B cell (primary cell): ENCODE measurements at regions not wholly inside any gene's neighbourhood (a gene's known extent, or its start where the extent isn't known, plus 50 kb on each side); places are given as distances from the start of the nearest gene placed in this dataset. TPM values are rescaled to one million over a fixed set of nuclear protein-coding genes. Genes with fewer than 3 reads are reported as not detected.
"Not testable (repeated sequence)": the region's sequence is repeated elsewhere in the genome, so short reads cannot be mapped to it uniquely, and the experiment has no call there.

Source experiments
- ATAC-seq: fragments of 200-7000 bp; cut with Tn5 transposase; one replicate; pipeline ENCODE4 v1.10.0; 2021; ENCODE audit warnings: low read depth, mild to moderate bottlenecking, moderate number of reproducible peaks, moderate library complexity
- CTCF ChIA-PET: fragments of 350-600 bp; sonication (Branson Sonifier 250); formaldehyde crosslinking; loops from one replicate; lab custom pipeline; 2021; ENCODE audit warnings: antibody characterized with exemption, inconsistent platforms; lab: Charles Lee
- POLR2A ChIA-PET: fragments of 350-600 bp; sonication (Branson Sonifier 250); formaldehyde crosslinking; loops from one replicate; lab custom pipeline; 2021; ENCODE audit warnings: antibody characterized with exemption; lab: Charles Lee
- DNase-seq: peaks from one replicate; pipeline ENCODE4 v3.0.0; 2013
- H2AFZ ChIP-seq: 2 replicates; pipeline ENCODE4 v1.6.1; 2012; ENCODE audit warnings: mild to moderate bottlenecking, low read depth, low read length; ENCODE audit not compliant: insufficient read depth, poor library complexity, severe bottlenecking
- H3K27ac ChIP-seq, 2 donors: 1 replicate in 1 of 2; 2 replicates in 1 of 2; pipeline ENCODE4 v1.5.1; 2012 to 2013; ENCODE audit warnings: low read length in 2 of 2, mild to moderate bottlenecking in 2 of 2, moderate library complexity in 1 of 2
- H3K27me3 ChIP-seq, 4 experiments: fragments of 200-600 bp in 1 of 4; sonication (generic) in 1 of 4; replicated peaks in 1 of 4; 1 replicate in 2 of 4; 2 replicates in 2 of 4; pipeline versions ENCODE4 v1.6.1 to v1.7.0; 2013 to 2016; ENCODE audit warnings: low read length in 3 of 4, mild to moderate bottlenecking in 2 of 4, mixed read lengths in 1 of 4, moderate library complexity in 1 of 4; ENCODE audit not compliant: insufficient read depth in 4 of 4, control insufficient read depth in 3 of 4; ENCODE audit errors: control extremely low read depth in 1 of 4
- H3K36me3 ChIP-seq, 2 experiments: replicated peaks in 1 of 2; 1 replicate in 1 of 2; 2 replicates in 1 of 2; pipeline versions ENCODE4 v1.6.1 to v1.7.1; 2013; ENCODE audit warnings: low read length in 1 of 2; ENCODE audit not compliant: insufficient read depth in 2 of 2, control insufficient read depth in 1 of 2; ENCODE audit errors: control extremely low read depth in 1 of 2, extremely low read depth in 1 of 2
- H3K4me1 ChIP-seq, 2 donors: fragments of 200-600 bp in 1 of 2; sonication (generic) in 1 of 2; 1 replicate in 1 of 2; 2 replicates in 1 of 2; pipeline versions ENCODE4 v1.5.1 to v1.6.1; 2013 to 2017; ENCODE audit warnings: low read length in 2 of 2; ENCODE audit not compliant: control insufficient read depth in 2 of 2, insufficient read depth in 2 of 2
- H3K4me2 ChIP-seq: replicated peaks from 2 replicates; pipeline ENCODE3; 2012; ENCODE audit warnings: mild to moderate bottlenecking, low read depth, low read length; ENCODE audit not compliant: poor library complexity, severe bottlenecking
- H3K4me3 ChIP-seq, 5 experiments: fragments of 200-600 bp in 1 of 5; sonication (generic) in 1 of 5; 1 replicate in 3 of 5; 2 replicates in 2 of 5; pipeline versions ENCODE4 v1.5.1 to v1.7.0; 2011 to 2016; ENCODE audit warnings: low read length in 4 of 5, mild to moderate bottlenecking in 4 of 5, low read depth in 2 of 5, control low read depth in 1 of 5, moderate library complexity in 1 of 5; ENCODE audit not compliant: insufficient read depth in 1 of 5; ENCODE audit errors: control extremely low read depth in 1 of 5, extremely low read depth in 1 of 5
- H3K79me2 ChIP-seq: fragments of 200-600 bp; sonication (generic); one replicate; pipeline ENCODE4 v1.6.0; 2016; ENCODE audit warnings: low read length; ENCODE audit not compliant: control insufficient read depth, insufficient read depth
- H3K9ac ChIP-seq: fragments of 200-600 bp; sonication (generic); 2 replicates; pipeline ENCODE4 v1.6.1; 2017; ENCODE audit warnings: mild to moderate bottlenecking, low read length, moderate library complexity
- H3K9me3 ChIP-seq, 3 donors: one replicate each; pipeline versions ENCODE4 v1.6.1 to v1.7.1; 2013; ENCODE audit warnings: low read length in 2 of 3; ENCODE audit not compliant: control insufficient read depth in 2 of 3, insufficient read depth in 1 of 3; ENCODE audit errors: control extremely low read depth in 1 of 3
- H4K20me1 ChIP-seq: 2 replicates; pipeline ENCODE4 v1.6.0; 2012; ENCODE audit warnings: mild to moderate bottlenecking, low read length; ENCODE audit not compliant: insufficient read depth, control insufficient read depth, poor library complexity, severe bottlenecking
- H3K27ac Mint-ChIP-seq: one replicate; pipeline ENCODE4 v1.8.0; 2021; ENCODE audit warnings: mixed read lengths
- H3K27me3 Mint-ChIP-seq: one replicate; pipeline ENCODE4 v1.8.0; 2021; ENCODE audit warnings: mixed read lengths
- H3K4me1 Mint-ChIP-seq: one replicate; pipeline ENCODE4 v1.8.0; 2021; ENCODE audit warnings: mixed read lengths
- H3K4me3 Mint-ChIP-seq: one replicate; pipeline ENCODE4 v1.8.0; 2021; ENCODE audit warnings: mixed read lengths
- H3K9me3 Mint-ChIP-seq: one replicate; pipeline ENCODE4 v1.8.0; 2022; ENCODE audit warnings: mixed read lengths; ENCODE audit not compliant: insufficient read depth
- WGBS: methylation state at CpG from one replicate; pipeline ENCODE4 v1.1.5; 2013; ENCODE audit warnings: missing lambda C conversion rate; ENCODE audit not compliant: insufficient coverage; 5-methylcytosine and 5-hydroxymethylcytosine counted together
- intact Hi-C: fragments of 100-400 bp; cut with micrococcal nuclease; formaldehyde crosslinking; loops from one replicate; pipeline ENCODE4 v1.10.0; 2022
- small RNA-seq: library from RNA; depleted of rRNA; stranded (forward); fragments of <200 nt; gene quantifications from one replicate; pipeline ENCODE3, GENCODE V24; 2012; ENCODE audit warnings: low replicate concordance, low read depth; ENCODE audit not compliant: insufficient read length
- TF ChIP-seq, protein P1 (sequence below): fragments of 200-600 bp; IDR thresholded peaks from one replicate; pipeline ENCODE4 v1.8.0; 2022; ENCODE audit warnings: antibody characterized with exemption, mild to moderate bottlenecking

GRCh38 chr2:89326455-89326854, 635.0 kb downstream of the RPIA start:
- H3K27me3 Mint-ChIP-seq, H3K9me3 ChIP-seq, H3K4me3 ChIP-seq, H3K9me3 Mint-ChIP-seq, H3K9ac ChIP-seq, CTCF ChIA-PET, H3K4me1 ChIP-seq, H3K27me3 ChIP-seq, H3K4me2 ChIP-seq, H3K79me2 ChIP-seq, H4K20me1 ChIP-seq, H3K36me3 ChIP-seq, H3K27ac ChIP-seq, POLR2A ChIA-PET, intact Hi-C loops, H3K4me1 Mint-ChIP-seq, H3K4me3 Mint-ChIP-seq, H3K27ac Mint-ChIP-seq, H2AFZ ChIP-seq: not testable (repeated sequence)
- DNase-seq (peak; percentile 43), ATAC-seq (peak; percentile 56)
- TF ChIP-seq, protein P1, sequence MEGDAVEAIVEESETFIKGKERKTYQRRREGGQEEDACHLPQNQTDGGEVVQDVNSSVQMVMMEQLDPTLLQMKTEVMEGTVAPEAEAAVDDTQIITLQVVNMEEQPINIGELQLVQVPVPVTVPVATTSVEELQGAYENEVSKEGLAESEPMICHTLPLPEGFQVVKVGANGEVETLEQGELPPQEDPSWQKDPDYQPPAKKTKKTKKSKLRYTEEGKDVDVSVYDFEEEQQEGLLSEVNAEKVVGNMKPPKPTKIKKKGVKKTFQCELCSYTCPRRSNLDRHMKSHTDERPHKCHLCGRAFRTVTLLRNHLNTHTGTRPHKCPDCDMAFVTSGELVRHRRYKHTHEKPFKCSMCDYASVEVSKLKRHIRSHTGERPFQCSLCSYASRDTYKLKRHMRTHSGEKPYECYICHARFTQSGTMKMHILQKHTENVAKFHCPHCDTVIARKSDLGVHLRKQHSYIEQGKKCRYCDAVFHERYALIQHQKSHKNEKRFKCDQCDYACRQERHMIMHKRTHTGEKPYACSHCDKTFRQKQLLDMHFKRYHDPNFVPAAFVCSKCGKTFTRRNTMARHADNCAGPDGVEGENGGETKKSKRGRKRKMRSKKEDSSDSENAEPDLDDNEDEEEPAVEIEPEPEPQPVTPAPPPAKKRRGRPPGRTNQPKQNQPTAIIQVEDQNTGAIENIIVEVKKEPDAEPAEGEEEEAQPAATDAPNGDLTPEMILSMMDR = peak; percentile 34
- WGBS = no CpG with 5 or more reads among the region's 2 CpGs

DNA sequence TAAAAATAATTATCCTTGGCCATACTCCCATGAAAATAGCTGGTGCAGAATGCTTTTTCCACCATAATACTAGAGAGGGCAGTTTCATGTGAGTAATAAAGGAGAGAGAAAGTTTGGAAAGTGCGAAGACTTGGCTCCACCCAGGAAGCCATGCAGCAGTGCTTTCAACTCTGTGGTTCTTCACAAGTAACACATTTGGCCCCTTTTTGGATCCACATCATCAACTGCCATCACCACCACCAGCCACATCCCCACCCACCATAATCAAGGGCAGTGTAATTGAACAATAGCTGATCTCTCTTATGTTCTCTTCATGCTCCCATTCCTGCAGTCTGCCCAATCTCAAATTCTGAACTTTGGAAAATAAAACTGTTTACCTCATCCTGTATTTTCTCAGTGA, 637.3 kb downstream of the RPIA start:
- DNase-seq, H3K4me3 Mint-ChIP-seq, H3K27ac ChIP-seq, H3K4me1 Mint-ChIP-seq, H3K27me3 Mint-ChIP-seq, intact Hi-C loops, H3K9me3 Mint-ChIP-seq, H3K9ac ChIP-seq, H3K36me3 ChIP-seq, H4K20me1 ChIP-seq, H3K4me3 ChIP-seq, H3K27me3 ChIP-seq, H3K4me1 ChIP-seq, POLR2A ChIA-PET, H2AFZ ChIP-seq, H3K79me2 ChIP-seq, H3K27ac Mint-ChIP-seq, ATAC-seq, H3K9me3 ChIP-seq, H3K4me2 ChIP-seq, CTCF ChIA-PET: not testable (repeated sequence)
- WGBS = no CpG with 5 or more reads among the region's 1 CpG

Small RNAs in the stretch of these regions (small RNA-seq; reads per million reads assigned to genes)
- gene IGKJ1 (not detected), gene IGKJ3 (0.57 reads per million), gene IGKJ4 (not detected), gene IGKJ5 (not detected), gene IGKV1-35 (not detected), gene IGKV2-19 (not detected), gene IGKV2-36 (not detected), gene IGKV2-38 (not detected), gene IGKV3-25 (not detected), gene IGKV7-3 (not detected), gene MIR4436A (not detected)
